ENCODE measurements at regions not wholly inside any gene's neighbourhood (a gene's known extent, or its start where the extent isn't known, plus 50 kb on each side); places are given as distances from the start of the nearest gene placed in this dataset.
"Not testable (repeated sequence)": the region's sequence is repeated elsewhere in the genome, so short reads cannot be mapped to it uniquely, and the experiment has no call there.

DNA sequence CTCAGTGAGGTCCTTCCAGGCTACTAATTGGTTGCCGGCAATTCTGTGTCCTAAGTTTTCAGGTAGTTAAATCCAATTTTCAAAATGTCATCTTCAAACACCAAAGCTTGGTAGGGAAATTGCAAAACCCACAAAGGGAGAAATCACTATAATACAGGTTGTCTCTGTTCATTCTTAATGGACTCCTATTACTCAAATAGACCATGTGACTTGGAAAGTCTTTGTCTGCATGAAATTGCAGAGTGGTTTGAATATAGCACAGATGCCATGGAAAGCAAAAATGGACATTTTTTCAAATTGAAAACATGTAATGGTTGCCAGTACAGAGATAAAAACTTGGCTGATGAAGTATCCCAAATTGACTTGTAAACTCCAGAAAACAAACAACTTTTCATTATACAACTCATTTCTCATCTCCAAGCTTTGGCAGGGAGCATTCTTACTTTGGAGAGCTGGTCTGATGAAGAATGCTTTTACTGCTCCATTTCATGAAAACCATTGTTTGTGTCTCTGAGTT is 169.5 kb upstream of the PKN2 start:
- Mint-ChIP-seq H3K27me3 (ENCODE audit: low read depth) (no peaks in the 10 kb centered on the region), H3K27ac (ENCODE audit: unreplicated experiment) (no peak overlapping the region), H3K9me3 (no peaks in the 10 kb centered on the region), H3K4me1 (no peaks in the 10 kb centered on the region), H3K36me3 (ENCODE audit: low read depth) (no peaks in the 10 kb centered on the region), H3K4me3 (no peak overlapping the region)
- DNase-seq (ENCODE audit: low read depth, low spot score), result no peak
- TF ChIP-seq, protein P1, sequence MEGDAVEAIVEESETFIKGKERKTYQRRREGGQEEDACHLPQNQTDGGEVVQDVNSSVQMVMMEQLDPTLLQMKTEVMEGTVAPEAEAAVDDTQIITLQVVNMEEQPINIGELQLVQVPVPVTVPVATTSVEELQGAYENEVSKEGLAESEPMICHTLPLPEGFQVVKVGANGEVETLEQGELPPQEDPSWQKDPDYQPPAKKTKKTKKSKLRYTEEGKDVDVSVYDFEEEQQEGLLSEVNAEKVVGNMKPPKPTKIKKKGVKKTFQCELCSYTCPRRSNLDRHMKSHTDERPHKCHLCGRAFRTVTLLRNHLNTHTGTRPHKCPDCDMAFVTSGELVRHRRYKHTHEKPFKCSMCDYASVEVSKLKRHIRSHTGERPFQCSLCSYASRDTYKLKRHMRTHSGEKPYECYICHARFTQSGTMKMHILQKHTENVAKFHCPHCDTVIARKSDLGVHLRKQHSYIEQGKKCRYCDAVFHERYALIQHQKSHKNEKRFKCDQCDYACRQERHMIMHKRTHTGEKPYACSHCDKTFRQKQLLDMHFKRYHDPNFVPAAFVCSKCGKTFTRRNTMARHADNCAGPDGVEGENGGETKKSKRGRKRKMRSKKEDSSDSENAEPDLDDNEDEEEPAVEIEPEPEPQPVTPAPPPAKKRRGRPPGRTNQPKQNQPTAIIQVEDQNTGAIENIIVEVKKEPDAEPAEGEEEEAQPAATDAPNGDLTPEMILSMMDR (conservative IDR thresholded peaks at IDR 0.05), result no peak

DNA sequence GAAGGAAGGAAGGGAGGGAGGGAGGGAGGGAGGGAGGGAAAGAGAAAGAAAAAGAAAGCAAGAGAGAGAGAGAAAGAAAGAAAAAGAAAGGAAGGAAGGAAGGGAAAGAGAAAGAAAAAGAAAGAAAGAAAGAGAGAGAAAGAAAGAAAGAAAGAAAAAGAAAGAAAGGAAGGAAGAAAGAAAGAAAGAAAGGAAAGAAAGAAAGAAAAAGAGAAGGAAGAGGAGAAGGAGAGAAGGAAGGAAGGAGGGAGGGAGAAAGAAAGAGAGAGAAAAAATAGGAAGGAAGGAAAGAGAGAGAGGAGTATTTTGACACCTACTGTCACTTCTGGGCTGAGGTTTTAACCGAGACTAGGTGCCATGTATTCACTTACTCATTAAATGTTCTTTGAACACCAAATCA is 166.6 kb upstream of the PKN2 start:
- not testable (repeated sequence) for H3K9me3 Mint-ChIP-seq; H3K27me3 Mint-ChIP-seq (ENCODE audit: low read depth); DNase-seq (ENCODE audit: low read depth, low spot score); H3K4me3 Mint-ChIP-seq; H3K27ac Mint-ChIP-seq (ENCODE audit: unreplicated experiment); H3K4me1 Mint-ChIP-seq; H3K36me3 Mint-ChIP-seq (ENCODE audit: low read depth)

DNA sequence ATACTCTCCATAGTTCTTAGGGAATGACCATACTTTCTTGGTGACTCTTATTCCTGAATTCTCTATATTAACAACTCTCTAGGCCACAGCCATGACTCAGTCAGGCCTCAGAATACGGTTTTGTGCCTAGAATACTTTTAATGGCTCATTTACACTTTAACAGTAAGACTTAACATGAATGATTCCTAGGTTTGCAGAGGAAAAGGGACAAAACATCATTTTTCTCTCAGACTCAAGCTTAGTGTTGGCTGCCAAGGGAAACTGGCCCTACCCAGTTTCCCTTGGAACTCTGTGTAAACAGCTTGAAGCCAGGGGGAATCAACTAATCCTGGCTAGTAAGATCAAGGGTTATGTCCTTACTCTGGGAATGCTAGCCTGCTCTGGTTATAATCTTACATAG is 164.9 kb upstream of the PKN2 start:
- Mint-ChIP-seq H3K4me1 (no peaks in the 10 kb centered on the region), H3K27me3 (ENCODE audit: low read depth) (no peaks in the 10 kb centered on the region), H3K36me3 (ENCODE audit: low read depth) (no peaks in the 10 kb centered on the region), H3K27ac (ENCODE audit: unreplicated experiment) (no peak overlapping the region), H3K9me3 (peaks cover 3% of the 10 kb centered on the region), H3K4me3 (no peak overlapping the region)
- TF ChIP-seq, protein P1 (conservative IDR thresholded peaks at IDR 0.05), result no peak
- DNase-seq (ENCODE audit: low read depth, low spot score), result no peak

DNA sequence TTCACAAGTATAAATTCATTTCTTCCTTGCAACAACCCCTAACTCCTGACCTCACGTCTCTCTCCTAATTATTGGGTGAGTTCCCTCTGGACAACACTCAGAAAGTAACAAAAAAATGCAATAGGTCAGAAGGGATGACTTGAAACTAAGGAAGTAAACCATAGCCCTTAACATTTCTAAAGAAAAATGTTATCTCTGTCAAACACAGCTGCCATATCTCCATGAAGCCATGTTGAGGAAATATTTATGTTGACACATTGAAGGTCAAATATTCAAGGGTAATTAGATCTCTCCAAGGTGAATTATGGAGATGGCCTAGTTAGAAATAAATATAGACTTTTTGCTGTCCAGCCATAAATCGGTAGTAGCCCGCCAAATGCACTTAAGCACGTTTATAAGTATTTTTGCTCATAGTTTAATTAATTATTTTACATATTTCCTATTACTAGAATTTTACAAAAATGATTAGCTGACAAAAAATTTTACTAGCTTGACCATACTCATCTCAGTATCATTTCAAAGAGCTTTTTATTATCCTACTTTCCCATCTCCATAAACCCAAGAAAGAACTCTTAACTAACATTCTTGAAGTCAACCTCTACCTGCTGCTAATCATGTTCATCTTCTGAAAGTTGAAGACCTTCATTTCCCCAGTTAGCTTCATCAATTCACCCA is 160.1 kb upstream of the PKN2 start:
- Mint-ChIP-seq H3K36me3 (ENCODE audit: low read depth) (no peaks in the 10 kb centered on the region), H3K4me1 (no peaks in the 10 kb centered on the region), H3K27me3 (ENCODE audit: low read depth) (no peaks in the 10 kb centered on the region), H3K27ac (ENCODE audit: unreplicated experiment) (no peak overlapping the region), H3K9me3 (peaks cover 3% of the 10 kb centered on the region), H3K4me3 (no peak overlapping the region)
- DNase-seq (ENCODE audit: low read depth, low spot score), result no peak
- TF ChIP-seq, protein P1 (conservative IDR thresholded peaks at IDR 0.05), result no peak

DNA sequence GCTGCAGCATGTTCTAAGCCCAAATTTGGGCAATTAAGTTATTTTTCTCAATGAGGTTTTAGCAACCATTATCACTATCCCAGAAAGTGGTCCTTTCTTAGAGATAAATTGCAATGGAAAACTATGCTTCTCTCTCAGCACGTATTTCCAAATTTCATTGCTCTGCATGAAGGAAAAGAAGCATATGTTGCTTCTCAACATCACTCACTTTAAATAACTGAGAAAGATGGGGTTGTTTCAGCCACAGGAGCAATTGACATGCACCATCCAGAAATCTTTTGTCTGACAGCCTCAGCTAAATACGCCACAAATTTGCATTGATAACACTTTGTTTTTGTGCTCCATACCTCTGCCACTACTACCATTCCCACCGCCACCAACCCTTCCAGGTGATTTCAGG is 157.6 kb upstream of the PKN2 start:
- Mint-ChIP-seq H3K4me3 (no peak overlapping the region), H3K4me1 (no peaks in the 10 kb centered on the region), H3K9me3 (peaks cover 3% of the 10 kb centered on the region), H3K27me3 (ENCODE audit: low read depth) (no peaks in the 10 kb centered on the region), H3K27ac (ENCODE audit: unreplicated experiment) (no peak overlapping the region), H3K36me3 (ENCODE audit: low read depth) (no peaks in the 10 kb centered on the region)
- DNase-seq (ENCODE audit: low read depth, low spot score), result no peak
- TF ChIP-seq, protein P1 (conservative IDR thresholded peaks at IDR 0.05), result no peak

DNA sequence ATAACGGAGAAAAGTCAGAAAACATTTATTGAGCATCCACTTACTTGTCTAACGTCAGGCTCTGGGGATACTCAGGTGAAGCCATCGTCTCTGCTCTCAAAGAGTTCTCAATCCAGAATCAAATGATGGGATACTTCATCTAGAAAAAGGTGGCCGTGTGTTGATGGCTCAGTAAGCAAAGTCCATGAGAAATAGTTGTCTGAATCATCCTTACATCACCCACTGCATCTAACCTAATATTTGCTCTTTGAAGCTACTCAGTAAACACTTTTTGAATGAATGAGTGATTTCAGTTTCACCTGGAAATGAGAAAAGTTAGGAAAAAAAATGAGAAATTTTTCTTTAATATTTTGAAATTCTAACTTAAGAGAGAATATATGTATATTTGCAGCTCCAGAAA is 155.3 kb upstream of the PKN2 start:
- no peaks in the 10 kb centered on the region for H3K9me3 Mint-ChIP-seq
- H3K27ac Mint-ChIP-seq (ENCODE audit: unreplicated experiment), result no peak overlapping the region
- no peaks in the 10 kb centered on the region for H3K36me3 Mint-ChIP-seq (ENCODE audit: low read depth)
- H3K27me3 Mint-ChIP-seq (ENCODE audit: low read depth), result no peaks in the 10 kb centered on the region
- TF ChIP-seq, protein P1 (conservative IDR thresholded peaks at IDR 0.05), result no peak
- no peak for DNase-seq (ENCODE audit: low read depth, low spot score)
- no peak overlapping the region for H3K4me3 Mint-ChIP-seq
- H3K4me1 Mint-ChIP-seq, result no peaks in the 10 kb centered on the region
